ENCODE measurements at regions not wholly inside any gene's neighbourhood (a gene's known extent, or its start where the extent isn't known, plus 50 kb on each side); places are given as distances from the start of the nearest gene placed in this dataset.

- DNase-seq (ENCODE audit: low read depth in 4 of 4, low spot score in 1 of 4) = no peak
Observed at GRCh38 chr14:100399052-100399849, 76.1 kb downstream of the SLC25A47 start.

GRCh38 chr14:100400115-100400514 is 77.0 kb downstream of the SLC25A47 start:
- DNase-seq (ENCODE audit: low read depth in 4 of 4, low spot score in 1 of 4) = no peak

GRCh38 chr14:100401031-100401692 is 78.0 kb downstream of the SLC25A47 start:
- no peak for DNase-seq (ENCODE audit: low read depth in 4 of 4, low spot score in 1 of 4)

- no peak for DNase-seq (ENCODE audit: low read depth in 4 of 4, low spot score in 1 of 4)
Observed at GRCh38 chr14:100401792-100402191, 78.7 kb downstream of the SLC25A47 start.

GRCh38 chr14:100402631-100403030 is 79.5 kb downstream of the SLC25A47 start:
- DNase-seq (ENCODE audit: low read depth in 4 of 4, low spot score in 1 of 4) = no peak

GRCh38 chr14:100403105-100403504 is 80.0 kb downstream of the SLC25A47 start:
- DNase-seq (ENCODE audit: low read depth in 4 of 4, low spot score in 1 of 4) = no peak

- DNase-seq (ENCODE audit: low read depth in 4 of 4, low spot score in 1 of 4) = no peak
Observed at GRCh38 chr14:100403802-100404365, 80.7 kb downstream of the SLC25A47 start.

- DNase-seq (ENCODE audit: low read depth in 4 of 4, low spot score in 1 of 4) = no peak
Observed at GRCh38 chr14:100404419-100404818, 81.3 kb downstream of the SLC25A47 start.

- DNase-seq (ENCODE audit: low read depth in 4 of 4, low spot score in 1 of 4) = no peak
Observed at GRCh38 chr14:100405760-100406455, 82.8 kb downstream of the SLC25A47 start.

GRCh38 chr14:100406505-100407131 is 83.5 kb downstream of the SLC25A47 start:
- DNase-seq (ENCODE audit: low read depth in 4 of 4, low spot score in 1 of 4) = no peak

GRCh38 chr14:100407376-100408102 is 84.4 kb downstream of the SLC25A47 start:
- DNase-seq (ENCODE audit: low read depth in 4 of 4, low spot score in 1 of 4) = no peak

GRCh38 chr14:100408350-100409002 is 85.3 kb downstream of the SLC25A47 start:
- no peak for DNase-seq (ENCODE audit: low read depth in 4 of 4, low spot score in 1 of 4)

GRCh38 chr14:100409003-100409360 is 85.8 kb downstream of the SLC25A47 start:
- no peak for DNase-seq (ENCODE audit: low read depth in 4 of 4, low spot score in 1 of 4)

- DNase-seq (ENCODE audit: low read depth in 4 of 4, low spot score in 1 of 4) = no peak
Observed at GRCh38 chr14:100409651-100410050, 86.5 kb downstream of the SLC25A47 start.

GRCh38 chr14:100410056-100410565 is 87.0 kb downstream of the SLC25A47 start:
- DNase-seq (ENCODE audit: low read depth in 4 of 4, low spot score in 1 of 4) = no peak

GRCh38 chr14:100413699-100414098 is 90.6 kb downstream of the SLC25A47 start:
- no peak for DNase-seq (ENCODE audit: low read depth in 4 of 4, low spot score in 1 of 4)

- no peak for DNase-seq (ENCODE audit: low read depth in 4 of 4, low spot score in 1 of 4)
Observed at GRCh38 chr14:100415226-100415625, 92.1 kb downstream of the SLC25A47 start.

- DNase-seq (ENCODE audit: low read depth in 4 of 4, low spot score in 1 of 4) = no peak
Observed at GRCh38 chr14:100416081-100416680, 93.0 kb downstream of the SLC25A47 start.

All from stimulated activated CD4-positive, alpha-beta T cell treated with anti-CD3 and anti-CD28 coated beads, Interleukin-1b, Interleukin-23, amount 100 ng/mL, for 24 hours (primary cell).